ENCODE measurements at regions not wholly inside any gene's neighbourhood (a gene's known extent, or its start where the extent isn't known, plus 50 kb on each side); places are given as distances from the start of the nearest gene placed in this dataset.

DNA sequence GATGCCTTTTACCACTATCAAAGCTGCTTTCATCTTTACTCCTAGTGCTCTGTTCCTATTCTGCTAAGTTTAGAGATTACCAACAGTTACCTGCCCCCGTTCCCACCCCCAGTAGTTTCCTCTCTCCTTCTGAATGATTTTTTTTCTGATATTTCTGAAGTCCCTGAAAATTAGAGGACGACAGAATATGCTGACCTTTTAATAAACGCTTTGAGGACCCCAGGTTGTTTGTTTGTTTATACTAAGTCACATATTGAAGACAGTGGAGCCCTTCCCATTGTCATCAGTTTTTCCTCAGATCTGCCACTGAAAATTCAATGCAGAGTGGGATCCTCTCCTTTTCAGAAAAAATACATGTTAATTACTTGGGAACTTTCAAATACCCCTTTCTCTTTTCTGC, 1039.3 kb upstream of the AGA start:
- Mint-ChIP-seq H3K27me3 (no peaks in the 10 kb centered on the region), H3K36me3 (no peaks in the 10 kb centered on the region), H3K4me1 (no peaks in the 10 kb centered on the region), H3K9me3 (peaks cover 2 to 6% (median 3%) of the 10 kb centered on the region in 3 donors), H3K4me3 (no peak overlapping the region), H3K27ac (no peak overlapping the region)

DNA sequence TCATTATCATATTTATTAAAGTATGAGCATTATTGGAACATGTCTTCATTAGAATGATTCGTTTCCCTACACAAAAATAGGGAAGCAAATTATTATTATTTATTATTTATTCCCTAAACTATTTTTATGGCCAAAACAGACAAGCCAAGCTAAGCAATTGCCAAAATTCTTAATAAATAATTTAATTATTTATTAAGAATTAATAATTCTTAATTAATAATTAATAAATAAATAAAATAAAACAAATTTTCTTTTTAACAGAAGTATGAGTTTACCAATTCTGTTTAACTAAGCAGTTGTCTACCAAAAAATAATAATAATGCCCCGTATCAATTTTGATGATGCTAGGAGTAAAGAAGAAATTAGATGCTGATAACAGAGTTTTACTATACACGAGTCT, 1080.8 kb upstream of the AGA start:
- H3K36me3 Mint-ChIP-seq = no peaks in the 10 kb centered on the region

DNA sequence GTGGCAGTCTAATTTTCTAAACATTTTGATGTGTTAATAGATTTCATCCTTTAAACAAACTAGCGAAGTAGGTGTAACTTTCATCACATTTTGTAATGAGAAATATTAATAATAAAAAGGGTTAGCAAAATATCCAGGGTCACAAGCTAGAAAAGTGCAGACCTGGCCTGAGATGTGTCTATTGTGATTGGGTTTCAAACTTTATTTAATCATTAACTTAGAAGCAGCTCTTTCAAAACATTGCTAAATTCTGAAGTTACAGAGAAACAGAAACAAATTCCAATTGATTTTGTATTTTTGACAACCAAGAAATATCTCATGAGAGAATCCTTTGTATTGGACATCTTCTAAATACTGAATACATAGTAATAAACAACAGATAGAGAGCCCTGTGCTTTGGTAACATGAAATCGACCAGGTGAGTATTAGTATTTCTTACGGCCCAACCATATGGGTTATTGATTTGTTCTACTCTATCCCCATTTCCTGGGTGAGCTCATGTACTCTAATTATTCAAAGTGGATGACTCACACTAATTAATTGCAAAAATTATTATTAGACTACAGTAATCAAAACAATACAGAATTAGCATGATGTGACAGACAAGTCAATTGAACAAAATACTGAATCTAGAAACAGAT, 1093.8 kb upstream of the AGA start:
- Mint-ChIP-seq H3K27me3 (no peaks in the 10 kb centered on the region), H3K4me3 (no peak overlapping the region), H3K4me1 (no peaks in the 10 kb centered on the region), H3K27ac (no peak overlapping the region), H3K36me3 (no peaks in the 10 kb centered on the region), H3K9me3 (peaks cover 0 to 14% (median 4%) of the 10 kb centered on the region in 3 donors)

More for the DNA sequence above, 1080.8 kb upstream of the AGA start:
- Mint-ChIP-seq H3K4me1 (no peaks in the 10 kb centered on the region), H3K9me3 (peaks cover 2 to 3% (median 3%) of the 10 kb centered on the region in 3 donors), H3K4me3 (no peak overlapping the region), H3K27ac (no peak overlapping the region), H3K27me3 (no peaks in the 10 kb centered on the region)

DNA sequence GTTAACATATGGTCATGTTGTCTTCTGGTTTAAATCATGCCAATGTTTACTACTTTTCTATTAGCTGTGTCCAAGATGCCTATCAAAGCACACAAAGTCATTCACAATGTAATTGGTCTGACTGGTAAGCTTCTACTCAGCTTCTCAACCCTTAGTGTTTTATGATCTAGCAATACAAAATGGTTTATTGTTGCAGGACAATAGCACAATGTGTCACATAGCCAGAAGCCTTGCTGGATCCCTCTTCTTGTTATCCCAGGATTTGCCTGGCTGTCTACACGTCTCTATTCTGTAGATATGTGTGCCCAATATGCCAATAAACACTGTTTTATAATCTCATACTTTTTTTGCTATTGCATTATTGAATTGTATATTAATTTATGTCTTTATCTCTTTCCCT, 1111.0 kb upstream of the AGA start:
- Mint-ChIP-seq H3K36me3 (no peaks in the 10 kb centered on the region), H3K4me3 (no peak overlapping the region), H3K4me1 (no peaks in the 10 kb centered on the region), H3K9me3 (peaks cover 0 to 5% (median 2%) of the 10 kb centered on the region in 3 donors), H3K27ac (no peak overlapping the region), H3K27me3 (no peaks in the 10 kb centered on the region)

DNA sequence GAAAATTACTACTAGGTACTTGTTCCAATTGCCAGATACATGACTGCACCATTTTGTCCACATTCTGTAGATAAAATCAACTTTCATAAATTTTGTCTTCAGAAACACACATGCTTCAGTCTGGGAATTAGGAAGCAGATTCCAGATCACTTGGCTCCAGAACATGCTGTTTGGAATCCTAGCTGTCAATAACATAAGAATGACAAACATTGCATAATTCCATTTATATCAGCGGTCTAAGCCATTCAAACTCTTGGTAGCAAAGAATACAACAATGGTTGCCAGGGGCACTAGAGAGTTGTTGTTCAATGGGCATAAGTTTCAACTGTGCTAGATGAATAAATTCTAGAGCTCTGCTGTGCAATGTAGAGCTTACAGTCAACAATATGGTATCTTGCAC, 1112.1 kb upstream of the AGA start:
- H3K27me3 Mint-ChIP-seq = no peaks in the 10 kb centered on the region
- no peaks in the 10 kb centered on the region for H3K4me1 Mint-ChIP-seq
- no peak overlapping the region for H3K4me3 Mint-ChIP-seq
- peaks cover 0 to 2% (median 2%) of the 10 kb centered on the region in 3 donors for H3K9me3 Mint-ChIP-seq
- no peak overlapping the region for H3K27ac Mint-ChIP-seq
- no peaks in the 10 kb centered on the region for H3K36me3 Mint-ChIP-seq

DNA sequence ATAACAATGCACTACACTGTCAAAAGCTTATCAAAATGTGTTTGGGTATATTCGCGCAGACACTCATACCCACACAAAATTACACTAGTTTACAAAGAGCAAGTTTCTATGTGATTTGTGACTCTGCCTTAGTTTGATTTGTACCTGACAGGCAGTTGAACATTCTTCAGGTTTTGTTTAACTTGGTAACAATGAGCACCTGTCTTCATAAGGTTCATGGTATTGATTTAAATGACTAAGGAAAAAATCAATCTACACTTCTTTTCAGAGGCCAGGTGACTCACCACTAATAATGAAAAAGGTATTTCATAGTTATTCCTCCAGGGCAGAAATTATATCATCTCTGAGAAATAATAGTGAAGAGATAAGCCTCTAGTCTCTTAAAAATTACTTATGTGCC, 1114.6 kb upstream of the AGA start:
- peaks cover 1% of the 10 kb centered on the region for H3K36me3 Mint-ChIP-seq
- no peaks in the 10 kb centered on the region for H3K27me3 Mint-ChIP-seq
- no peaks in the 10 kb centered on the region for H3K4me1 Mint-ChIP-seq
- no peak overlapping the region for H3K27ac Mint-ChIP-seq
- no peak overlapping the region for H3K4me3 Mint-ChIP-seq
- H3K9me3 Mint-ChIP-seq = peaks cover 0 to 2% (median 0%) of the 10 kb centered on the region in 3 donors

DNA sequence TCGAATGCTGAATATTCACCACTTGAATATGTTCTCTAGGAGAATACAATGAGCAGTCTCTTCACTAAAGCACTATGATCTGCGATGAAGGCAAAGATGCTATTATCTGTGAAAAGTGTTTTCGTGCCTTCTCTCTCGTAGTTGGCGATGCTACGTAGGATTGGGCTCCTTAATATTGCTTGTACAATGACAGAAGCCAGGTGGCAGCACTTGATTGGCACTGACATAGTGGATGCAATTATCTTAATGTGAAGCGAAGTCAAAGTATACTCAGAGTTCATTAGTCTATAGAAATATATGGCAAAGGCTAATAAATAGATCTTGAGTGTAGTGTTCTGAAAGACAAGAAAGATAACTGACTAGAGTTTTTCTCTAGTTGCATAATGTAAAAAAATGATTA, 1135.7 kb upstream of the AGA start:
- Mint-ChIP-seq H3K27me3 (no peaks in the 10 kb centered on the region), H3K4me3 (no peak overlapping the region), H3K27ac (no peak overlapping the region), H3K9me3 (peaks cover 1 to 10% (median 4%) of the 10 kb centered on the region in 3 donors), H3K4me1 (peaks cover 0 to 1% (median 0%) of the 10 kb centered on the region in 3 donors), H3K36me3 (no peaks in the 10 kb centered on the region)

DNA sequence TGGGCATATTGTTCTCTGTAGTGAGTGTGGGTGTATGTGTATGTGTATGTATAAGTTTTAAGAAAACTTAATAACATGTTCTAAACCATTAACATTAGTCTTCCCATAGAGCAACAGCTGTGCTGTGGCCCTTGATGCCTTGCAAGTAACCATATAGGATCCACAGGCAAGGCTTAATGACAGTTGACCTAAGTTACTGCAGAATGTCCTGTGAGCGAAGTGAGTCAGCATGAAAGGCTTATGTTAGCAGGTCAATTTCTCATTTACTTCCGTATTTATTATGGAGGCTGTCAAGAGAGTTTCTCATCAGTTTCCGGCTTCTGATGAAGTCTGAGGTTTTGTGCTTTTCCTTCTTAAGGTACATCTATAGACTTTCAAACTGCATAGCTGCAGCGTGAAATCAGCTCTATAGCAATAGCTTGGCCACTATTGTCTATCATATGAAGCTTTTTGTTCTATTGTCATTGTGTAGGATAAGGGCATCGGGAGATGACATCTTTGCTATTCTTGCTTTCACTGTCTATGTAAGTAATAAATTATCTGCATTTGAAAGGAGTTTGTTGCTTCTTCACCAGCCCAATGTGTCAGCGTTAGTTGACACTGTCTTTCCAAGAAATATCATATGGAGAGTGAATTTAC, 1153.4 kb upstream of the AGA start:
- H3K27ac Mint-ChIP-seq = no peak overlapping the region
- H3K9me3 Mint-ChIP-seq = peaks cover 0 to 23% (median 7%) of the 10 kb centered on the region in 3 donors
- no peaks in the 10 kb centered on the region for H3K27me3 Mint-ChIP-seq
- H3K36me3 Mint-ChIP-seq = no peaks in the 10 kb centered on the region
- no peaks in the 10 kb centered on the region for H3K4me1 Mint-ChIP-seq
- no peak overlapping the region for H3K4me3 Mint-ChIP-seq

DNA sequence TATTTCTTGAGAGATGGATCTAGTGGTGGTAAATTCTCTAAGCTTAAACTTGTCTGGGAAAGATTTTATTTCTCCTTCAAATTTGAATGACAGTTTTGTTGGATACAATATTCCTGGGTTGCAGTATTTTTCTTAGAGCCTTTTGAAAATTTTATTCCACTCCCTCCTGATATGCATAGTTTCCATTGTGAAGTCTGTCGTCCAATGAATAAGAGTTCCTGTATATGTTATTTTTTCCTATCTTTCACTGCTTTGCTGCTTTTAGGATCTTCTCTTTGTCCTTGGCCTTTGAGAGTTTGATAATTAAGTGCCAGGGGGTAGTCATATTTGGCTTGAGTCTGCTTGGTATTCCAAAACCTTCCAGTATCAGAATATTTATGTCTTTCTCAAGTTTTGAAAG, 1156.4 kb upstream of the AGA start:
- Mint-ChIP-seq H3K4me3 (no peak overlapping the region), H3K27ac (no peak overlapping the region), H3K36me3 (no peaks in the 10 kb centered on the region), H3K27me3 (no peaks in the 10 kb centered on the region), H3K9me3 (peaks cover 0 to 18% (median 4%) of the 10 kb centered on the region in 3 donors), H3K4me1 (no peaks in the 10 kb centered on the region)

DNA sequence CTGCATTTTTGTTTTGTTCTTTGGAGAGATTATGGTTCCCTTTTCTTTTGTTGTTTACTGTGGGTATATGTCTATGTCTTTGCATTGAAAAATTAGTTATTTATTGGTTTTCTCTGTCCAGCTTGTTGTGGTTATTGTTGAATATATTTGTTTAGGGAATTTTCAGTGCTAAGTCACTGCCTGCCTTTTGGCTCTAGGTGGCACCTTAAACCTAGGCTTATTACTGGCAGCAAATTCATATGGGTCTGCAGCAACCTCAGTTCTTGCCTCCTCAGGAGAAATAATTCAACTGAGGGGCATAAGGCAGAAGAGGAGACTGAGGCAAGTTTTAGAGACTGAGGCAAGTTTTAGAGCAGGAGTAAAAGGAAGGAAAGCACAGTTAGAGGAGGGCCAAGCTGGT, 1157.3 kb upstream of the AGA start:
- no peaks in the 10 kb centered on the region for H3K4me1 Mint-ChIP-seq
- H3K27ac Mint-ChIP-seq = no peak overlapping the region
- H3K27me3 Mint-ChIP-seq = no peaks in the 10 kb centered on the region
- no peak overlapping the region for H3K4me3 Mint-ChIP-seq
- peaks cover 0 to 18% (median 4%) of the 10 kb centered on the region in 3 donors for H3K9me3 Mint-ChIP-seq
- no peaks in the 10 kb centered on the region for H3K36me3 Mint-ChIP-seq

DNA sequence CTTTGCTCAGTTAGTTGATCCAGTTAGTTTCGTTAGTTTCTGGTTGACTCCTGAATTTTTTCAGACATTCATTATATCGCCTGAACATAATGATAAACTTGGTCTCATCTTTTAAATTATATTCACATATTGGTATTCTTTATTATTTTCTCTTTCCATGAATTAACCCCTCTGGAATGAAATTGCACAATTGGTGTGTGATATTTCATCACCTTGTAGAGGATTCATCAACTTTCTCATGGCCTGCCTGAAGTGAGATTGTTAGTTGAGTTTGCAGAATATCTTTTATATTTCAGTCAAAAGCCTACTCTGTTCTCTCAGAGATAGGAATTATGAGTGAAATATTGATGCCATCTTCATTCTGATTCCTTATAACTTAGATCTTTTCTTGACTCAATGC, 1160.6 kb upstream of the AGA start:
- no peak overlapping the region for H3K27ac Mint-ChIP-seq
- H3K4me3 Mint-ChIP-seq = no peak overlapping the region
- H3K9me3 Mint-ChIP-seq = peaks cover 0 to 15% (median 2%) of the 10 kb centered on the region in 3 donors
- H3K36me3 Mint-ChIP-seq = no peaks in the 10 kb centered on the region
- H3K27me3 Mint-ChIP-seq = no peaks in the 10 kb centered on the region
- H3K4me1 Mint-ChIP-seq = no peaks in the 10 kb centered on the region

DNA sequence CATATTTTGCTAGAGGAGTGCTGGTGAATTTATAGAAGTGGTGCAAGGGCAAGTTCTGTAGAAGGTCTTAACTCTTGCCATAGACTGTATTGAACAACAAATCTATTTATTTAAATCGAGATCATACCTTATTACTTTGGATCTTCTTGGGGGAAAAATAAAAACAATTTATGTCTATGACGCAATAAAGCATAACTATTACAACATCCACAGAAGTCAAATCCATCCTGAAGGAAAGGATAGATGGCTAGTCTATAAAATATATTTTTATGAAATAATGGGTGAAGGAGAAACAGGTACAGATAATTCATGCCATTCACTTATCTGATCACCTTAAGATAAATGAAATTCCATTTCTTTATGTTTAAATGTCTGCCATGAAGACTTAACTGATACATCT, 1168.8 kb upstream of the AGA start:
- H3K4me3 Mint-ChIP-seq = no peak overlapping the region
- no peaks in the 10 kb centered on the region for H3K36me3 Mint-ChIP-seq
- H3K27me3 Mint-ChIP-seq = no peaks in the 10 kb centered on the region
- H3K9me3 Mint-ChIP-seq = peaks cover 0 to 7% (median 1%) of the 10 kb centered on the region in 3 donors
- H3K4me1 Mint-ChIP-seq = no peaks in the 10 kb centered on the region
- no peak overlapping the region for H3K27ac Mint-ChIP-seq

DNA sequence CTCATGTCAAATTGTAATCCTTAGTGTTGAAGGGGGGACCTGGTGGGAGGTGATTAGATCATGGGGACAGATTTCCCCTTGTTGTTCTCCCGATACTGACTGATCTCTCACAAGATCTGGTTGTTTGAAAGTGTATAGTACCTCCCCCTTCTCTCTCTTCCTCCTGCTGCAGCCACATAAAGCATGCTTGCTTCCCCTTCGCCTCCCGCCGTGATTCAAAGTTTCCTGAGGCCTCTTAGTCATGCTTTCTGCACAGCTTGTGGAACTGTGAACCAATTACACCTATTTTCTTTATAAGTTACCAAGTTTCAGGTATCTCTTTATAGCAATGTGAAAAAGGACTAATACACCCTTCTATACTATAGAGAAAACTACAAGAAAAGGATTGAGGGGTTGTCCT, 1170.5 kb upstream of the AGA start:
- Mint-ChIP-seq H3K4me1 (no peaks in the 10 kb centered on the region), H3K36me3 (no peaks in the 10 kb centered on the region), H3K9me3 (peaks cover 0 to 4% (median 1%) of the 10 kb centered on the region in 3 donors), H3K27me3 (no peaks in the 10 kb centered on the region), H3K4me3 (no peak overlapping the region), H3K27ac (no peak overlapping the region)

DNA sequence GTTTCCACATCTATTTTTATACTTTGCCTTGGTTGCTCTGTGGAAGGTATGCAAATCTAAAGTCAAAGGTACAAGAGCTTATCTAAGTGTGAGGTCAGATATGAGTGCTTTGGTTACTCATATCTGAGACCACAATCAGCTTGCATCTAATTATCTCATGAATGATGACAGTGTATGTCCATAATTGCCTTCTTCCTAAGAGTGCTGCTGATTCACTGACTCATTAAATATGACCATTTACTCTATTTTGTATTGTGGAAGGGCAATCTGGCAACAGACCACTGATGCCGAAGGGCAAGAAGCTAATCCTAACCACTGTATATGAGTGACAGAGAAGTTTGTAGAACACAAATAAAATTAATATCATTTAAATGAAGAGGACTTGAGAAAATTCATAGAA, 1190.2 kb upstream of the AGA start:
- Mint-ChIP-seq H3K9me3 (peaks cover 0 to 16% (median 0%) of the 10 kb centered on the region in 3 donors), H3K4me3 (no peak overlapping the region), H3K4me1 (no peaks in the 10 kb centered on the region), H3K27ac (no peak overlapping the region), H3K36me3 (no peaks in the 10 kb centered on the region), H3K27me3 (no peaks in the 10 kb centered on the region)

DNA sequence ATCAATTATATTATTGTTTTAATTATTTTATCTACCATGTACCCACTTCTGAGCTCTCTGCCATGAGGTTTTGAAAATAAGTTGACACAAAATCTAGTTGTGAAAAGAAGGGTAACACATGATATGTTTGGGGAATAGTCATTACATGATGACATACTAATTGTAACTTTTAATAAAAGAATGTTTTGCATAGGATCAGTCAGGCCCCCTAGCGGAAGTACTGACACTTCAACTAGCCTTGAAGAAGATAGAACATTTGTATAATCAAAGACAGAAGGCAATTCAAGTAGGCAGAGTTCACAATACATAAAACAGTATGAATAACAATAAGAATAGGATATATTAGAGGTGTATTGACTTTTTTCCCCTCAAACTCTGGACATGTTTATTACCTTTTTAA, 1191.0 kb upstream of the AGA start:
- Mint-ChIP-seq H3K36me3 (peaks cover 2% of the 10 kb centered on the region), H3K27ac (no peak overlapping the region), H3K4me1 (no peaks in the 10 kb centered on the region), H3K4me3 (no peak overlapping the region), H3K9me3 (peaks cover 0 to 21% (median 0%) of the 10 kb centered on the region in 3 donors), H3K27me3 (no peaks in the 10 kb centered on the region)

DNA sequence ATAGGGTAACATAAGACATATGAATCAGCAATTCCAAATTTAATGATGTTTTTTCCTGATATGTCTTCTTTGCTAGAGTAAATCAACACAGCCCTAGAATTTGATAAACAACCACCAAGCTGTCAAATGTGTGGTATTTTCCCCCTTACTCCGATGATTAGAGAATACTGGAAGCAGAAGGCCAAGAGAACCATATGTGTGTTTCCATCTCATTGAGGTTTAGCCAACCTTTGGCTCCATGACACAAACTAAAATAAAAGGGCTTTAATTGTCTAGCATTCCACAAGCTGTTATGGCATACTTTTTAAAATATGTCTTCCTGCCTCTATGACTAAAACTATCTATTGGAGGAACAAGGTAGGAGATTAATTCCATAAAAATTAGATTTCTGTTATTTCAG, 1222.4 kb upstream of the AGA start:
- Mint-ChIP-seq H3K4me1 (no peaks in the 10 kb centered on the region), H3K27me3 (no peaks in the 10 kb centered on the region), H3K36me3 (no peaks in the 10 kb centered on the region), H3K9me3 (peaks cover 0 to 9% (median 0%) of the 10 kb centered on the region in 3 donors), H3K4me3 (no peak overlapping the region), H3K27ac (no peak overlapping the region)

Measured in IgD-negative memory B cell (primary cell).